HepG2 (cell line): ENCODE measurements at regions not wholly inside any gene's neighbourhood (a gene's known extent, or its start where the extent isn't known, plus 50 kb on each side); places are given as distances from the start of the nearest gene placed in this dataset.

Source experiments
- CTCF ChIP-seq: sonication (generic); formaldehyde crosslinking; IDR thresholded peaks from 2 replicates; pipeline ENCODE4 v1.5.0; 2020; ENCODE audit warnings: mild to moderate bottlenecking, missing genetic modification reagents, moderate library complexity
- EZH2 ChIP-seq: conservative IDR thresholded peaks from 2 replicates; pipeline ENCODE4 v1.6.1; 2012; ENCODE audit warnings: mild to moderate bottlenecking, low read depth, low read length, moderate library complexity
- GABPA ChIP-seq, 2 experiments: IDR thresholded peaks; 2 replicates each; pipeline ENCODE4 v1.6.1; 2011 to 2016; ENCODE audit warnings: low read depth in 2 of 2, low read length in 1 of 2, missing biosample characterization in 1 of 2, missing genetic modification characterization in 1 of 2
- KDM4B ChIP-seq: sonication (generic); formaldehyde crosslinking; IDR thresholded peaks from 2 replicates; pipeline ENCODE4 v1.4.0; 2020; ENCODE audit warnings: missing genetic modification reagents
- NFYB ChIP-seq: sonication (generic); formaldehyde crosslinking; IDR thresholded peaks from 2 replicates; pipeline ENCODE4 v1.4.0; 2020; ENCODE audit warnings: missing genetic modification reagents
- PHF20 ChIP-seq: sonication (generic); formaldehyde crosslinking; IDR thresholded peaks from 2 replicates; pipeline ENCODE4 v1.5.0; 2020; ENCODE audit warnings: mild to moderate bottlenecking, missing genetic modification reagents
- YY1 ChIP-seq: IDR thresholded peaks from 2 replicates; pipeline ENCODE4 v1.6.1; 2011; ENCODE audit warnings: low read length, low read depth, moderate library complexity, mild to moderate bottlenecking; ENCODE audit not compliant: insufficient read depth, insufficient replicate concordance
- ZNF740 ChIP-seq: sonication (generic); formaldehyde crosslinking; IDR thresholded peaks from 2 replicates; pipeline ENCODE4 v1.4.0; 2020; ENCODE audit warnings: missing genetic modification reagents

- TF ChIP-seq ZNF740 (CRISPR knock-in tag) = no peak
- no peak for TF ChIP-seq YY1
- TF ChIP-seq EZH2 = no peak
- TF ChIP-seq GABPA (IDR thresholded peaks at IDR 0.05; ENCODE audit: low read depth, low read length) = no peak
- no peak for TF ChIP-seq GABPA (CRISPR knock-in tag; IDR thresholded peaks at IDR 0.05; ENCODE audit: low read depth)
- TF ChIP-seq NFYB = no peak
- no peak for TF ChIP-seq CTCF (CRISPR knock-in tag)
- no peak for TF ChIP-seq KDM4B (CRISPR knock-in tag)
- TF ChIP-seq PHF20 = no peak
Measured at GRCh38 chr6:169045486-169045885, 208.2 kb downstream of the THBS2 start.
